ENCODE measurements at regions not wholly inside any gene's neighbourhood (a gene's known extent, or its start where the extent isn't known, plus 50 kb on each side); places are given as distances from the start of the nearest gene placed in this dataset.

- FAIRE-seq = no peak
Measured at GRCh38 chr4:43253541-43253940, 361.0 kb downstream of the GRXCR1 start.

DNA sequence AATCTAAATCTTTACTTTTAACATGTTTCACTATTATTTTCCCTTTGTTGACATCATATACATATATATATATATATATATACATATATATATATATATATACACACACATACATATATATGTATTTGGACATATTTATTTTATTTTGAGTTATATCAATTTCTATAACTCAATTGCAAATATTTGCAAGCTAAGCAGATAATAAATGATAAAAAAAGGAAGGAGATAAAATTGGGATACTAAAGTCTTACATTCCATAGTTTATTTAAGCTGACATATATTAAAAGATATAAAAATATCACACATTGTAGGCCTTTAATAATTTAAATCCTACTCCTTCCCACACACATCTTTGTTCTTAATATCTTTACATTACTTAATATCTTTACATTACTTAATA lies 372.2 kb downstream of the GRXCR1 start:
- Histone ChIP-seq H3K27me3 (no peaks in the 10 kb centered on the region), H3K4me1 (no peaks in the 10 kb centered on the region), H3K9me3 (peaks cover 0 to 4% (median 0%) of the 10 kb centered on the region in 4 donors), H3K4me3 (no peak overlapping the region), H3K36me3 (no peaks in the 10 kb centered on the region), H3K27ac (no peak overlapping the region)
- intact Hi-C loops (cut with DNase I) = no loop called here
- TF ChIP-seq, protein P1, sequence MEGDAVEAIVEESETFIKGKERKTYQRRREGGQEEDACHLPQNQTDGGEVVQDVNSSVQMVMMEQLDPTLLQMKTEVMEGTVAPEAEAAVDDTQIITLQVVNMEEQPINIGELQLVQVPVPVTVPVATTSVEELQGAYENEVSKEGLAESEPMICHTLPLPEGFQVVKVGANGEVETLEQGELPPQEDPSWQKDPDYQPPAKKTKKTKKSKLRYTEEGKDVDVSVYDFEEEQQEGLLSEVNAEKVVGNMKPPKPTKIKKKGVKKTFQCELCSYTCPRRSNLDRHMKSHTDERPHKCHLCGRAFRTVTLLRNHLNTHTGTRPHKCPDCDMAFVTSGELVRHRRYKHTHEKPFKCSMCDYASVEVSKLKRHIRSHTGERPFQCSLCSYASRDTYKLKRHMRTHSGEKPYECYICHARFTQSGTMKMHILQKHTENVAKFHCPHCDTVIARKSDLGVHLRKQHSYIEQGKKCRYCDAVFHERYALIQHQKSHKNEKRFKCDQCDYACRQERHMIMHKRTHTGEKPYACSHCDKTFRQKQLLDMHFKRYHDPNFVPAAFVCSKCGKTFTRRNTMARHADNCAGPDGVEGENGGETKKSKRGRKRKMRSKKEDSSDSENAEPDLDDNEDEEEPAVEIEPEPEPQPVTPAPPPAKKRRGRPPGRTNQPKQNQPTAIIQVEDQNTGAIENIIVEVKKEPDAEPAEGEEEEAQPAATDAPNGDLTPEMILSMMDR (IDR thresholded peaks at IDR 0.05) = no peak
- FAIRE-seq (no peak), DNase-seq (no peak), ATAC-seq (no peak)

More at GRCh38 chr4:43253541-43253940, 361.0 kb downstream of the GRXCR1 start:
- Histone ChIP-seq H3K36me3 (no peaks in the 10 kb centered on the region), H3K4me3 (no peak overlapping the region), H3K9me3 (no peaks in the 10 kb centered on the region), H3K27ac (no peak overlapping the region), H3K27me3 (no peaks in the 10 kb centered on the region), H3K4me1 (no peaks in the 10 kb centered on the region)
- DNase-seq (no peak), ATAC-seq (no peak)
- TF ChIP-seq, protein P1 (IDR thresholded peaks at IDR 0.05) = no peak
- intact Hi-C loops (cut with DNase I) = no loop called here

DNA sequence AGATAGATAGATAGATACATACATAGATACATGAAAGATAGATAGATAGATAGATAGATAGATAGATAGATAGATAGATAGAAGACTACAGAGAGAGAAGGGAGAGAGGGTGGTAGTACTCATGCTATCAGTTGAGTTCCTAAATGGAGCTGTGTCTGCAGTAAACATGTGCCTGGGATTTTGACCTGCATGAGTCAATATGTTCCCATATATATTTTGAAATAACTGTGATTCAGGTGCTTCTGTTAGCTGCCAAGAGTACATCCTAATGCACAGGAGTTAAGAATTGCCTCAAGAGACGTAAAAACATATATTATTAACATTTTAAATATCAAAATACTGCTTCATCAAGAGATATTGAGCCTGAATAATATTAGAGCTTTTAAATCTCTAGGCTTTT lies 379.4 kb downstream of the GRXCR1 start:
- Histone ChIP-seq H3K4me3 (no peak overlapping the region), H3K36me3 (no peaks in the 10 kb centered on the region), H3K4me1 (no peaks in the 10 kb centered on the region), H3K27me3 (no peaks in the 10 kb centered on the region), H3K27ac (no peak overlapping the region), H3K9me3 (no peaks in the 10 kb centered on the region)
- WGBS, 2 donors = 0 to 2% methylated on average over 1 of the region's 1 CpG
- DNase-seq (no peak), ATAC-seq (no peak), FAIRE-seq (no peak)
- TF ChIP-seq, protein P1 (IDR thresholded peaks at IDR 0.05) = no peak
- intact Hi-C loops (cut with DNase I) = no loop called here

- Histone ChIP-seq H3K4me3 (no peak overlapping the region), H3K36me3 (no peaks in the 10 kb centered on the region), H3K27ac (no peak overlapping the region), H3K9me3 (no peaks in the 10 kb centered on the region), H3K4me1 (no peaks in the 10 kb centered on the region), H3K27me3 (no peaks in the 10 kb centered on the region)
- no peak for ATAC-seq
- TF ChIP-seq, protein P1 (IDR thresholded peaks at IDR 0.05) = no peak
- DNase-seq = no peak
- intact Hi-C loops (cut with DNase I) = no loop called here
- WGBS, 2 donors = 56 to 60% methylated on average over 2 of the region's 2 CpGs
- FAIRE-seq = no peak
Measured at GRCh38 chr4:43274376-43274775, 381.9 kb downstream of the GRXCR1 start.

DNA sequence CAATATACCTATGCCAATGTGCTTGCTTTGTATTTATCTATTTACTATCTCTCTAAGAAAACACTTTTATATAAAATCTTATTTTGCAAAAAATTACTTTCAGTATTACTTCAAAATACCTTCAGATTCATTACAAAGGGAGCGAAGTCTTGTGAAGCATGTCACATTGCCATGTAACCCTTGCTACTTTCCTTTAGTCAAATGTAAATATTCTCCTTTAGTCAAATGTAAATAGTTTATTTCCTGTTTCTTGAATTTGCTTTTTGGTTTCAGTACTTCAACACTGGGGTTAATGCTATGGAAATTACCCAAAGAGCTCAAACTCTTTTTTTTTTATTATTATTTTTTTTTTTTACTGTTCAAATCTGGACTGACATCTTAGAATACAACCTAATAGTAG lies 383.3 kb downstream of the GRXCR1 start:
- TF ChIP-seq, protein P1 (IDR thresholded peaks at IDR 0.05) = no peak
- ATAC-seq (no peak), FAIRE-seq (no peak), DNase-seq (no peak)
- no peaks in the 10 kb centered on the region for H3K27me3 ChIP-seq
- H3K4me3 ChIP-seq = no peak overlapping the region
- WGBS, 2 donors = 88 to 90% methylated on average over 1 of the region's 1 CpG
- no peaks in the 10 kb centered on the region for H3K9me3 ChIP-seq
- H3K4me1 ChIP-seq = no peaks in the 10 kb centered on the region
- H3K36me3 ChIP-seq = no peaks in the 10 kb centered on the region
- no peak overlapping the region for H3K27ac ChIP-seq
- intact Hi-C loops (cut with DNase I) = no loop called here

Measured in pancreas (tissue), 10 donors.